HG03460 (cell line): ENCODE measurements at regions not wholly inside any gene's neighbourhood (a gene's known extent, or its start where the extent isn't known, plus 50 kb on each side); places are given as distances from the start of the nearest gene placed in this dataset.

Experiments used
- ATAC-seq: cut with Tn5 transposase; IDR thresholded peaks from one replicate; pipeline ENCODE4 v1.9.1; 2021; ENCODE audit not compliant: unreplicated experiment

DNA sequence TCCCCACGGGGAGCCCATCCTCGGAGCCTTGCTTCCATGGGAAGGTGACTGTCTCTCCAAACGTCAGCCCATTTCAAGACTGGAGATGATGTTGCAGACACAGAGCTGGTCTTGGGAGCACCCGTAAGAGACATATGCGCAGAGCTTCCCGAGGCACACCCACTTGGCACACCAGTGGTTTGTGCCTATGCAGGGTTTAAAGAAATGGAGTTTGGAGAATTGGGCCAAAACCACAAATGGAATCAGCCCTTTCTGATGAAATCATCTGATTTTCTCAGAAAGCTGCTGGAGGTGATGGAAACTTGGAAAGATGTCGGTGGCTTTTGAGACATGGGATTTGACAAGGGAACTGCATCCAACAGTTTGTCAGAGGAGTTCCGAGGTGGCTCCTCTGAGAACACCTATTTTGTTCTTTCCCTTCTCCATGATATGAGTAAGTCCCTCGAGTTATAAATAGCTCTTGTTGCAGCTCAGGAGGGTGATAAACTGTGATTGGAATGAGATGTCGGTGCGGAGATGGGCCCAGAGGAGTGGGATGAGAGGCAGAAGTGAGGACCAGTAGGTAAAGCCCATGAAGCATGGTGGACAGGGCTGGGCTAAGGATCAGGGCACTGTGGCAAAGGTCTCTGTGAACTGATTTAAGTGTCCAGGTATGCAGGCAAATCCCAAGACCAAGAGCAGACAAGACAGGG, 225.7 kb downstream of the ACKR3 start:
- no peak for ATAC-seq

DNA sequence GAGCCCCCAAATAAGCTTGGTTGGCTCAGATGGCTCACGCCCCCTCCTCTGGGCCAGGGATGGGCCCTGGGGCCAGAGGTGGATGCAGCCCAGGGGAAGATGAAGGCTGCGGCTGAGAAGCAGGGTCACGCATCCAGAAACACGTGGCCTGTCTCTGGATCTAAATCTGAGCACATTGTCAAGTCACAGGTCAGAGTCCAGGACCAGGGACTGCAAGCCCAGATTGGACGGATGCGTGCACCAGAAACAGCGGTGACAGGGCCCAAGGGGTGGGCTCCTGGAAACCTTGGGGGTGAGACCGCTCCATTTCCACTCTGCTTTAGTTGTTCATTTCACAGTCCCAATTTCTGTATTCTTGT, 226.2 kb downstream of the ACKR3 start:
- no peak for ATAC-seq

DNA sequence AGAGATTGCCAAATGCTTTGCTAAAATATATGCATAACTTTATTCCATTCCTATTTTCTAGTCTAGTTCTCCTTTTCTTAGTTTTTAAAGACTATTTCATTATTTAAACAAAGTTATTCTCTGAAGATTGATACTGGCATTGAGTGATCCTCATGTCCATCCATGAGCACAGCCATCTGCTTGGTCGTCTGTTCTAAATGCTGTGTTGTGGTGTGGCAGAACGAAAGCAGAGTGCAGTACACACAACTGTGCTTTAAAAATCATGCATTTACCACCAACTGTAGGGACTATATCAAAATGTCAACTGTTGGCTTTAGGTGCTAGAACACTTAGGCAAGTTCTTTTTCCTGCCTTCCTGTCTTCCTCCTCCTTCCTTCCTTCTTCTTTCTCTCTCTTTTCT, 226.6 kb downstream of the ACKR3 start:
- no peak for ATAC-seq

DNA sequence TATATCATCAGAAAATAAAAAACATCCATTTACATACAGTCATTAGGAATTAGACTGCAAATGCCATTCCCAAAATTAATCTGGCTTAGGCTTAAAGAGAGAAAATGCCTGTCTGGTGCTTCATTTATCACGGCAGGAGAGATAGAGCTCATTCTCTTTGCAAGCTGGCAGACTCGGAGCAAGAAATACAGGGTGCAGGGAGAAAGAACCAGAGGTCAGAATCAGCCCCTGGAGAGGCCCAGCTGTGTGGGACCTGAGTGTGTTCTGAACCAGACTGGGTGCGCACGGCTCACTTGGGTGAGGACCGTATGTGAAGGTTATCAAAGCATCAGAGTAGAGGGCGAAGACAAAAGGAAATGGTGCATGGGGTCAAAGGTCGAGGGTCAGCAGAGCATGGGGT, 227.8 kb downstream of the ACKR3 start:
- no peak for ATAC-seq

DNA sequence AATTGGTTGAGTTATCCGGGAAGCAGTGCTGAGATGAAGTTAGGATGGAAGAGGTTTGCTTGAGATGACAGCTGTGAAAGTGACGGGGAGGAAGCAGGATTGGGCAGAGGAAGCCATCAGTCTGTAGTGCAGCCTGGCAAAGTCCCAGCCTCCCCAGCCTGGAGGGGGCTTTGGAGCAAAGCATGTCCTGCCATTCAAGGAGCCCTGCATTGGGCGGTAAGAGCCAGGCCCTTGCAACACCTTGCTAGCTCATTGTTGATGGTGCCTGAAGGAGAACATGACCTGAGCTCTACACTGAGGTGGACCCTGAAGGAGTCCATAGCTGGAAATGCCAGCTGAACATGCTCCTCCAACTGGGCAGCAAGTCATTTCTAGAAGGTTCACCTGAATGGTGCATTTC, 228.9 kb downstream of the ACKR3 start:
- ATAC-seq = no peak

DNA sequence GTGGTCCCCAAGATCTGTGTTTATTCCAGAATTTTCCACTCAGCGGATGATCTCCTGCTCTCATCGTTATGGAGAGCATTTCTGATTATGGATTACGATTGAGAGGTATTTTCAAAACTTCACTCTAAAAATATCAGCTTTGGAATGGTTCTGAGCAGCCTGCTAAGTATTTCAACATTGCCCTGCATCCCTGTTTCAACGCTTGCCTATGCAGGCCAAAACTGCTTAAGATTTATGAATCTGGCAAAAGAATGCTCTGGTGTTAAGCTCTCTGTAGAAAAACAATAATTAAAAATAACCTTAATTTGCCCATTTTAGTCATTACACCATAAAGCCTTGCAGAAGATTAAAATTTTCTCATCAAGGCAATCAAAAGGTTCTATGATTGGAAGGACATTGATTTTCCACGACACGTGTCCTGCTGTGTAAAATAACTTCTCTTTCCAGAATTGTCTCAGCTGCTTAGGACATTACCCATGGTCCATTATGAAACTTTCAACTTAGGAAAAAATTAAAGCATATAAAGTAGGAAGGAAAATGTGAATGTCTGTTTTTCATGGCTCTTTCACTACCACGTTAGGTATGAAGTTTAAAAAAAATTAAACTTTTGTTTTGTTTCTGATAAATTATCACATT, 229.9 kb downstream of the ACKR3 start:
- ATAC-seq = no peak

DNA sequence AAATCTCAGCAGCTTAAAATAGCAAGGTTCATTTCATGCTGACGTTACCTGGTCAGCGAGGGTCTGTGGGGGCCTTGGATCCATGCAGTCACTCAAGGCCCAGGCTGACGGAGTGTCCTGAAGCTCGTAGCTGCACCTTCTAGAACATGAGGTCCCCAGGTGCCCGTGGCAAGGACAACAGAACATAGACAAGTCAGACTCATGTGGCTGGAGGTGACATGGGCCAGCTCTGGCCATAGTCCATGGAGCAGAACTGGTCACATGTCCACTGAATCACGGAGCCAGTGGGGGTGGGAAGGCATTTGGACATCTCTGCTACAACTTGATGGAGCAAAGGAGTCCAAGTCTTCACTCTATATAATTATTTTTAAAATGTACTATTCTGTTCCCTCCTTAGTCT, 233.2 kb downstream of the ACKR3 start:
- no peak for ATAC-seq

DNA sequence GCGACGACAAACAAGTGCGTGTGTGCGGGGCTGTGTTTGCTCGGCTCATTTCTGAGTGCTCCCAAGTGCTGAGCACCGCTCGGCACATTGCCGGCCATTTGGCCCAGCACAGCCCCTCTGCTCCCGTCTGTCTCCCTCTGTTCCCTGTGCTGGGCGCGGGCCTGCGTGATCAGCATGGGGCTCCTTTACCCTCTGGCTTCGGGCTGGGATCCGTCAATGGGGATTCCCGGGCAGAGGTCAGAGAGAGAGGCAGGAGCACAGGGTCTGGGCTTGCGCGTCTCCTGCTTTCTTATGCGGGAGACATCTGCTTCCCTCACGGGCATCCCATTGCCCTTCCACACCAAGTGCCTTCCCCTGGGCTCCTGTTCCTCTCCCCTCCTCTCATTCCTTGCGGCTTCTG, 234.0 kb downstream of the ACKR3 start:
- no peak for ATAC-seq

DNA sequence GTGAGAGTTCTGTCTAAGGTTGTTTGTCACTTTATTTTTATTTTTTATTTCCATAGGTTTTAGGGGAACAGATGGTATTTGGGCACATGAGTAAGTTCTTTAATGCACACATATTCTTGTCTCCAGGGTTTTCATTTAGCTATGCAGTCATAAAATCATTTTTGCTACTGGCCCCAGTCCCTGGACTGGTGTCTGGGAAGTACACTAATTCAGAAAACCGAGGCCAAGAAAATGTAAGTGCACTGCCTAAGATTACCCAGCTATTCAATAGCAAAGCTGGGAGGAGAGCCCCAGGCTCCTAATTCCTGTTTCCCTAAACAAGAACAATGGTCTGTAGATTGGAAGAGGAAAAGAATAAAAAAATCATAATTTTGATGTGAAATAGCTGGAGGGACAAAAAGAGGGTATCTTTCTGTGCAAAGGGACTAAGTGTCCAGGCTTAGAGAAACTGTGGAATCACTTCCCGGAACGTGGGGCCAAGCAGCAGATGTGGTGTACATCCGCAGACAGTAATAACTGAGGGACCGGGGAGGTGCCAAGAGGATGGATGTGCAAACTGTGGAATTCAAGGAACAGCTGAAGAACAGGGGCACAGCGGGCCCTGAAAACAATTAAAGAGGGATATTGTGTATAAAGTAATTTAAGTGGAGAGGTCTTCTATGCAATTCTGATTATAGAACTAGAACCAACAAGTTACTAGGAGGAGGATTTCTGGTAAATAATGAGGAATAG, 236.3 kb downstream of the ACKR3 start:
- no peak for ATAC-seq

DNA sequence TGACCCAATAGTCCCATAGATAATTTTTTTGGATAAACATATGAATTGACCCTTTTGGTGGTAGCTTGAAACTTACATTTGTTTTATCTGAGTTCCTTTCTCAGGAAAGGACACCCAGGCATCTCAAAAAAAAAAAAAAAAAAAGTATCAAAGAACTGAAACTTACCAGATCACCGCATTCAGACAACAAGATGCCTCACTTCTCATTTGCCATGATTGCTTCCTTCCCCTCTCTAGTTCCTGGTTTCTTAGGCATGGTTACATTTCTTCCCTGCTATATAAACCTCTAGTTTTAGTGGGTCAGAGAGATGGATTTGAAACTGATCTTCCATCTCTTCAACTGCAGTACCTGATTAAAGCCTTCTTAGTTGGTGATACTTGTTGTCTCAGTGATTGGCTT, 240.1 kb downstream of the ACKR3 start:
- no peak for ATAC-seq

DNA sequence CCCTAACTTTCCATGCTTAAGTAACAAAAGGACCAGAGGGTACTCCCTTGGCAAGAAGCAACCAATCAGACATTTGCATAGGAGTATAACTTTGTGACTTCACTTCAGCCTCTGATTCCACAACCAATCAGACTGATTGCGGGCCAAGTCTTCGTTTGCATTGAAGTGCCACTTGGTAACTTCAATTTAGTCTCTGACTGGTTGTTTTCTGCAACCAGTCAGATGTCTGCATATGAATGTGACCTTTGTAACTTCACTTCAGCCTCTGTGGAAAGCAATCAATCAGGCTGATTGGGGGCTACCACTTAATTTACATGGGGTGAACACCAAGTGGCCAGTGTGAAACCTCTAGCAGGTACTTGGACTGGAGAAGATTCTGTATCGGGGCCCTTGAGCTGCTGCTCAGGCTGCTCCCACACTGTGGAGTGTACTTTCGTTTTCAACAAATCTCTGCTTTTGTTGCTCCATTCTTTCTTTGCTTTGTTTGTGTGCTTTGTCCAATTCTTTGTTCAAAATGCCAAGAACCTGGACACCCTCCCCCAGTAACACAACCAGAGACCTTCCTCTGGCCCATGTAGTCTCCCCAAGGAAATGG, 241.5 kb downstream of the ACKR3 start:
- no peak for ATAC-seq

DNA sequence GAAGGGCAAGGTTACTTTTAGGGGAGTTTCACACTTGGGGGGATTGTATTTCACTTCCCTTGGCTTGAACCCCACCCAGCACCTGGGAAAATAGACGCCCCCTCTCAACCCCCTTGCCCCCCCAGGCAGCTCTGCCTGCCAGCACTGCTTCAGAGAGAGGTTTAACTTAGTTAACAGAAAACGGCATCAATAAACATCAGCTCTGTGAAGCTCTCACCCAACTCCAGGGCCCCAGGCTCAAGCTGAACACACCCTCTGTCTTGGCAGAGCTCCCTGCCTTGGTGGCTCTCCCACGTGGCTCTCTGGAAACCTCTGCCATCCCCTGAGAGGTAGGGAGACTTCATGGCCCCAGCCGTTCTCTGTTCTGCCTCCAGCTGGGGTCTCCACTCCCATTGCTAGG, 244.1 kb downstream of the ACKR3 start:
- ATAC-seq = no peak

DNA sequence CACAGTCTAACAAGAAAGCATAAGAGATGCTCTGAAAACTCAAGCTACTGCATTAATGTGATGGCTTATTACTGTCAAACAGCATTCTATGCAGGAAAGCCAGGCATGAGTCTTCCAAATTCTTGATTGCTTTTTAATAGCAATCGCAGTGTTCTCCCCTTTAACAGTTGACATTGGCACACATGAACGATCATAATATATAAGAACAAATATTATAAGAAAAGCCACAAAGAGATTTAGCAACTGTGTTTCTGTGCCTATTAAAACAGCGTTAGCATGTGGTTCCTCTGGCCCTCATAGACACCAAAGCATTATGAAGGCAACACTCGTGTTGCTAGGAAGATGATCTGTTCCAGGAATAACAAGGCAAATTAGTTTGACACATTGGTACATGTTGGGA, 245.0 kb downstream of the ACKR3 start:
- no peak for ATAC-seq

DNA sequence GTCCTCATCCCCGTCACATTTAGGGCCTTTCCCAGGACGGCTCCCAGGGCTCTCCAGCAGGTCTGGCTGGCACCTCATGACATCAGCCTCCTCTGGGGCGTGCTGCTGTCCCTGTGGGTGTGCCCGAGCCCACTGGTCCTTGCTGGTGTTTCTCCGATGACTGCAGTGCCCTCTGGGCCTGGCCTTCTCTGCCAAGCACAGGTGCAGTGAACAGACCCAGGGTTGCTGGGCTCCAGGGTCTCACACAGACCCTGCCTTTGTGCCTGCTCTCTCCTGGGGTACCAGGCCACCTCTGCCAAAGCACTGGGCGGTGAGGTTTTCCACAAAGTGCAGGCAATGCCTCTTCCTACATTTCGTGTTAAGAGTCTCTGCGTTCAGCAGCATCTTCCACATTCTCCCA, 246.1 kb downstream of the ACKR3 start:
- ATAC-seq = no peak

DNA sequence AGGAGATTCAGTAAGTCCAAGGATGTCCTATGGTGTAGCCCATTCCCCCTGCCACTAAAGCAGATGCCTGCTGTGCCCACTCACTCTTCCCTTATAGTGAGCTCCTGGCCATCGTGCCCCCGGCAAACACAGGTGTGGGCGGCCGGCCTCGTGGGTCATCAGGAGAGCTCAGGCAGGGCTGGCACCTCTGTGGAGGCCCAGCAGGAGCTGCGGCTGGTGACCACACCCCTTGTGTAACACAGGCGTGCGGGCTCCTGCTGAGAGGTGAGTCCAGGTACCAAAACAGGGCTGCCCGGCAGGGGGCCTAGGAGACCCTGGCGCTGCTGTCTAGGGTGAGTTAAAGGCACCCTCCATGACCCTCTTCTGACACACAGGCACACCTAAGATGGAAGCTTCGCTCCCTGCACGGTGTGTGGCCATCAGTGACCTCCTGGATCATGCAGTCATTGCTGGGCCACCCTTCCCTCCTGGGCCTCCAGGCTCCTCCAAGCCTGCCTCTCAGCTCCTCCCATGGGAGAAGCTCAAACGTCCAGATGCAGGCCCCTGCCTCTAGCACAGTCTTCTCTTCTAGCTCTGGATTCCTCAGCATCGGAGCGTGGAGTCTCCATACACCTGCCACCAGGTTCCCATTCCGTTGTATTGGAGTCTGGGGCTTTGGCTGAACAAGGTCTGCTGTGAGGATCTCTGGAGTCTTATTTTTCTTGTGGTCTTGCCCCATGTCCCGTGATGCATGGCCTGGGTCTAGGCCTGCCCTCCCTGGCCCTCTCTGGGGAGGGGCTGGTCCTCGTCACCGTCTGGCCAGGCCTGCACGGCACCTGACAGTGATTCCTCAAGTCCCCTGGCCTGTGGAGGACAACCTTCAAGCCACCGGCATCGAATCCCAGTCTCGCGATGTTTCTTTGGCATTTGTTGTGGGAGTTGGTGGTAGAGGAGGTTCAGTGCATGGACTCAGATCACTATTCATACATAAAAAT, 246.9 kb downstream of the ACKR3 start:
- no peak for ATAC-seq

DNA sequence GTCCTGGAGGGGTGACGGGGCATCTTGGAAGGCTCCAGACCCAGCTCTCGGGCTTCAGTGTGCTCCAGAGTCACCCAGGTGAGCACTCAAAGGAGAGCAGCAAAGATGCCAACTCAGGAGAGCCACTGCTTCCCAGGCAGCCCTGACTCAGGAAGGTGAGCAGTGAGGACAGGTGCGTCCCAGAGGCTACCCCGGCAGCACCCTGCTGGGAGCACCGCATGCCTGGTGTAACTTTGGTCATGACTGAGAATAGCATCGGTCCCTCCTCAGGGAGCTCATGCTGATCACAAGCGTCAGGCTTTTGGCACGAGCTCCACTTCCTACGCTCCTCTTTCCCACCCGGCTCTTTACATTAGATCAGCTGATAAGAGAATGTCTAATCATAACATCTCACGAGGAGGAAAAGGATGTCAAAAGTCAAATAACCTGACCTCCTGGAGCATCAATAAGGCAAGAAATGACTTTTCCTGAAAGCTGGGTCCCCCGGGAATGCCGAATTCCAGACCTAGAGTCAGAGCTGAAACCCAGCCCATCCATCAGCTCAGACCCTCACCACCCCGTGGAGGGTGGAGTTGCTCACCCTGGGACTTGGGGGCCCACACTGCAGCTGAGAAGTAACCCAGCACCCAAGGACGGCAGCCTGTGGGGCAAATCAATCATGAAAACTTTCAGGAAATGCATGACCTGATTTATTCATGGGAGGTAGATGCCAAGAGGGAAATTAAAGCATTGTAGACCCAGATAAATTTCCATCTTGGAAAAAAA, 248.8 kb downstream of the ACKR3 start:
- ATAC-seq = no peak

DNA sequence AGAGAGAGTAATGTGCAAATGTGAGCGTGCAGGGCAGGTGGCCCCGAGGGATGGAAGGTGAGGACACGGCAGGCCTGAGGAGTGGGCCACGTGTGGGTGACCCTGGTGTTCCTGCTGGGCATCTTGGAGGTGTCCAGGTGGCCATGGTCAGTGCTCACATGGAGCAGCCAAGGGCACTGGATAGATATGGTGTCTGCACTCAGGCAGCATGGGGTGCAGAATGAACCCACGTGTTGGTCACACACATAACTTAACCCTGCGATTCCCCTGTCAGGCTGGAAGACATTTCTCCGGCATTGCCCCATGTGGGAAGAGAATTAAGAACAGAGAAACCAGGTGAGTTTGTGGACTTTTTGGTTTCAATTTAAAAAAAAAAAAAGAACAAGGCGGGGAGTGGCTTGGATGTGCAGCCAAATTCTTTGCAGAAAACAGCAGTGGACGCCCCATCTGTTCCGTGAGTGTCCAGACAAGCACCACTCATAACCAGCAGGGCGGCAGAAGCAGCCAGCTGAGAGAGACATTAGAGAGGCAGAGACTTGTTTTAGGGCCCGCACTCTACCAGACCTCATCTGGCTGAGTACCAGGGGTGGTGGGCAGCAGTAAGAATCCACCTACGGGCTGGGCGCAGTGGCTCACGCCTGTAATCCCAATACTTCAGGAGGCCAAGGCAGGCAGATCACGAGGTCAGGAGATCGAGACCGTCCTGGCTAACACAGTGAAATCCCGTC, 249.8 kb downstream of the ACKR3 start:
- ATAC-seq = no peak

DNA sequence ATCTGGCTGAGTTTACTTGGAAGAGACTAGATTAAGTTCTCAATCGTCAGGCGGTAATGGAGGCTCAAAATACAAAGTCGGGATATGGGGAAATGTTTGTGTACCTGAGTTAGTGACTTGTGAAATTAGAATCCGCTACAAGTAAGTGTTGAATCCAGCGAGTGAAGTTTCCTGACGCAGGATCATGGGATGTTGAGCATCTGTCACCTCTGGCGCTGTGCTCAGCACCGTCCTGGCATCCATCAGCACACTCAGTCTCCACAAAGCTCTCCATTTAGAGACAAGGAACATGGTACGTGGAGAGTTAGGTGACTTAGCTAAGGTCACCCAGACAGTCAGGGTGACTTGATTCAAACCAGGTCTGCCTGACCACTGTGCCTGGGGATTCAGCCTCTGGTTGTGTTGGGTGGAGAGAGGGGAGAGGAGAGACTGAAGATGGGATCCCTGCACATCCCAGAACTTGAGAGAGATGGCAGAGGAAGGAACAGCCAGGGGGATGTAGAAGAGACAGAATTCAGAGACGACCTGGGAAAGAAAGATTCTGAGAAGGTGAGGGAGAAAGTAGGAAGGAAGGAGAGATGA, 251.2 kb downstream of the ACKR3 start:
- ATAC-seq = no peak

DNA sequence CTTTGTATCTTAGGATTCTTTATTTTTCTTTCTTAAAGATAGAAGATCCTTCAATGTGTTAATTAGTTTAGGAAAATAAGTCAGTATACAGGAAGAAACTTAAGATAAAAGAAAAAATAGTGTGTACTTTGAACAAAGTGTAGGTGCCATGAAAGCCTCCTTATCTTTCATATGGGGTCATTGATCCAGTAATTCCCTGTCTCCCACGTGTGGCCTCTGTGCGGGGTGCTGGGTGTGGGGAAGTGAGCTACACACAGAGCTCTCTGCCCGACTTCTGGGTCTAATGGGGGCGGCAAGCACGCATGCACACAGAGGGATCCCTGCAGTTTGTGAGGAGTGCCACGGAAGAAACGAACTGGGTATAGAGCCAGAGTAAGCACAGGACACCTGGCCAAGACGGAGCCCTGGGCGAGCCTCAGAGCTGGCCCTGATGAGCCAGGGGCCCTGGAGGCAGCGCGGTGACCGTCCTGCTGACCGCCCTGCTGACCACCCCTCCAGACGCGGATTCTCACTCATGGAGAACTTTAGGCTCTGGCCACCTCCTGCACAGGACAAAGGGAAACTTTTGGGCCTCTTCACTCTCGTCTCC, 253.5 kb downstream of the ACKR3 start:
- no peak for ATAC-seq
